Activated CD4-positive, CD25-positive, alpha-beta regulatory T cell (primary cell): ENCODE measurements at regions not wholly inside any gene's neighbourhood (a gene's known extent, or its start where the extent isn't known, plus 50 kb on each side); places are given as distances from the start of the nearest gene placed in this dataset.
"Not testable (repeated sequence)": the region's sequence is repeated elsewhere in the genome, so short reads cannot be mapped to it uniquely, and the experiment has no call there.

Experiments
- DNase-seq, 4 experiments: peaks; one replicate each; lab custom pipeline; 2025; lab: John Stamatoyannopoulos, UW

- DNase-seq: not testable (repeated sequence)
These were observed 70.1 kb upstream of the PROKR2 start for GRCh38 chr20:5386846-5387245.

- DNase-seq: not testable (repeated sequence)
These were observed 64.8 kb upstream of the PROKR2 start for GRCh38 chr20:5381527-5381926.

GRCh38 chr20:5377484-5377883 is 60.7 kb upstream of the PROKR2 start:
- DNase-seq: no peak

GRCh38 chr20:5376228-5376627 is 59.5 kb upstream of the PROKR2 start:
- no peak for DNase-seq

- no peak for DNase-seq
These were observed 57.4 kb upstream of the PROKR2 start for GRCh38 chr20:5374171-5374570.

GRCh38 chr20:5372371-5372770 is 55.6 kb upstream of the PROKR2 start:
- no peak for DNase-seq

GRCh38 chr20:5369629-5370028 is 52.9 kb upstream of the PROKR2 start:
- DNase-seq: no peak
